T-cell (primary cell): ENCODE measurements at regions not wholly inside any gene's neighbourhood (a gene's known extent, or its start where the extent isn't known, plus 50 kb on each side); places are given as distances from the start of the nearest gene placed in this dataset.

Experiments
- ATAC-seq, 4 experiments: fragments of 200-7000 bp in 3 of 4; fragments of 150-1000 bp in 1 of 4; cut with Tn5 transposase; replicated peaks in 1 of 4; 1 replicate in 3 of 4; 2 replicates in 1 of 4; pipeline ENCODE4 v1.10.0; 2021; ENCODE audit warnings: moderate library complexity in 3 of 4, mild to moderate bottlenecking in 2 of 4, moderate number of reproducible peaks in 1 of 4
- CTCF ChIA-PET, 2 donors: fragments of 300-600 bp; sonication (Branson Sonifier 250); formaldehyde crosslinking; loops; one replicate each; lab custom pipeline; 2022; ENCODE audit warnings: antibody characterized with exemption in 2 of 2; lab: Charles Lee
- POLR2A ChIA-PET, 2 donors: fragments of 300-600 bp; sonication (Branson Sonifier 250); formaldehyde crosslinking; loops; one replicate each; lab custom pipeline; 2022; ENCODE audit warnings: antibody characterized with exemption in 2 of 2; lab: Charles Lee
- DNase-seq, 35 experiments: peaks; one replicate each; pipeline versions ENCODE4 v3.0.0 to v3.0.0-alpha.2; 2013 to 2023
- H3K27ac ChIP-seq: one replicate; pipeline ENCODE4 v1.5.1; 2013; ENCODE audit warnings: low read length
- H3K27me3 ChIP-seq, 2 experiments: replicated peaks in 1 of 2; 1 replicate in 1 of 2; 2 replicates in 1 of 2; pipeline versions ENCODE4 v1.6.1 to v1.7.0; 2013; ENCODE audit warnings: low read length in 1 of 2, mixed read lengths in 1 of 2; ENCODE audit not compliant: control insufficient read depth in 2 of 2, insufficient read depth in 2 of 2; ENCODE audit errors: extremely low read depth in 1 of 2
- H3K36me3 ChIP-seq, 2 donors: 1 replicate in 1 of 2; 2 replicates in 1 of 2; pipeline versions ENCODE4 v1.6.1 to v1.7.0; 2013; ENCODE audit warnings: low read length in 1 of 2; ENCODE audit not compliant: control insufficient read depth in 2 of 2, insufficient read depth in 1 of 2; ENCODE audit errors: extremely low read depth in 1 of 2
- H3K4me1 ChIP-seq, 2 experiments: 1 replicate in 1 of 2; 2 replicates in 1 of 2; pipeline versions ENCODE4 v1.6.1 to v1.7.0; 2013; ENCODE audit warnings: low read length in 2 of 2, mixed read lengths in 1 of 2; ENCODE audit not compliant: insufficient read depth in 2 of 2, control insufficient read depth in 1 of 2; ENCODE audit errors: extremely low read depth in 1 of 2
- H3K4me3 ChIP-seq, 2 donors: 1 replicate in 1 of 2; 2 replicates in 1 of 2; pipeline versions ENCODE4 v1.5.1 to v1.7.0; 2013; ENCODE audit warnings: mild to moderate bottlenecking in 2 of 2, low read length in 1 of 2, moderate library complexity in 1 of 2; ENCODE audit not compliant: control insufficient read depth in 1 of 2; ENCODE audit errors: extremely low read depth in 1 of 2
- H3K9me3 ChIP-seq: 2 replicates; pipeline ENCODE4 v1.7.0; 2013
- H3K27ac Mint-ChIP-seq, 2 donors: one replicate each; pipeline ENCODE4 v1.8.0; 2020 to 2021; ENCODE audit warnings: mild to moderate bottlenecking in 2 of 2, mixed read lengths in 2 of 2
- H3K27me3 Mint-ChIP-seq, 2 donors: one replicate each; pipeline ENCODE4 v1.8.0; 2021 to 2022; ENCODE audit warnings: mixed read lengths in 2 of 2
- H3K36me3 Mint-ChIP-seq: one replicate; pipeline ENCODE4 v1.8.0; 2021; ENCODE audit warnings: mixed read lengths
- H3K4me1 Mint-ChIP-seq, 3 donors: one replicate each; pipeline ENCODE4 v1.8.0; 2020 to 2022; ENCODE audit warnings: mixed read lengths in 3 of 3, mild to moderate bottlenecking in 1 of 3
- H3K4me3 Mint-ChIP-seq, 3 donors: one replicate each; pipeline ENCODE4 v1.8.0; 2020 to 2022; ENCODE audit warnings: mild to moderate bottlenecking in 3 of 3, mixed read lengths in 3 of 3, moderate library complexity in 3 of 3
- H3K9me3 Mint-ChIP-seq, 3 donors: one replicate each; pipeline ENCODE4 v1.8.0; 2020 to 2022; ENCODE audit warnings: mixed read lengths in 3 of 3
- WGBS: methylation state at CpG from one replicate; pipeline ENCODE4 v1.1.5; 2013; ENCODE audit warnings: missing lambda C conversion rate; ENCODE audit not compliant: insufficient coverage; 5-methylcytosine and 5-hydroxymethylcytosine counted together

- no peak for DNase-seq
- POLR2A ChIA-PET = no interaction called here
These were observed 192.8 kb downstream of the ANKRD30B start for GRCh38 chr18:14940735-14941134.

GRCh38 chr18:14941256-14941655 lies 193.3 kb downstream of the ANKRD30B start:
- Mint-ChIP-seq H3K4me3 (no peak overlapping the region), H3K36me3 (no peaks in the 10 kb centered on the region), H3K27me3 (no peaks in the 10 kb centered on the region), H3K4me1 (no peaks in the 10 kb centered on the region), H3K27ac (no peak overlapping the region), H3K9me3 (no peaks in the 10 kb centered on the region)
- Histone ChIP-seq H3K4me1 (no peaks in the 10 kb centered on the region), H3K36me3 (no peaks in the 10 kb centered on the region), H3K27ac (no peak overlapping the region), H3K9me3 (no peaks in the 10 kb centered on the region), H3K27me3 (peaks cover 0 to 6% of the 10 kb centered on the region in 2 experiments), H3K4me3 (no peak overlapping the region)
- ChIA-PET CTCF (no interaction called here), POLR2A (no interaction called here)
- ATAC-seq (no peak), DNase-seq (no peak)
- WGBS = 79% methylated on average over 5 of the region's 5 CpGs

More at GRCh38 chr18:14940735-14941134, 192.8 kb downstream of the ANKRD30B start:
- Mint-ChIP-seq H3K4me3 (no peak overlapping the region), H3K36me3 (no peaks in the 10 kb centered on the region), H3K27me3 (no peaks in the 10 kb centered on the region), H3K4me1 (no peaks in the 10 kb centered on the region), H3K9me3 (no peaks in the 10 kb centered on the region), H3K27ac (no peak overlapping the region)
- Histone ChIP-seq H3K9me3 (no peaks in the 10 kb centered on the region), H3K27me3 (peaks cover 0 to 6% of the 10 kb centered on the region in 2 experiments), H3K4me3 (no peak overlapping the region), H3K36me3 (no peaks in the 10 kb centered on the region), H3K4me1 (no peaks in the 10 kb centered on the region), H3K27ac (no peak overlapping the region)
- no peak for ATAC-seq
- 100% methylated on average over 1 of the region's 2 CpGs for WGBS
- CTCF ChIA-PET = no interaction called here

GRCh38 chr18:14941792-14942191 lies 193.8 kb downstream of the ANKRD30B start:
- no peak for ATAC-seq
- H3K36me3 ChIP-seq = no peaks in the 10 kb centered on the region
- Mint-ChIP-seq H3K27me3 (no peaks in the 10 kb centered on the region), H3K36me3 (no peaks in the 10 kb centered on the region), H3K27ac (no peak overlapping the region), H3K4me1 (no peaks in the 10 kb centered on the region), H3K4me3 (no peak overlapping the region), H3K9me3 (no peaks in the 10 kb centered on the region)
- H3K4me1 ChIP-seq = no peaks in the 10 kb centered on the region
- H3K4me3 ChIP-seq = no peak overlapping the region
- DNase-seq = no peak
- POLR2A ChIA-PET = no interaction called here
- no peak overlapping the region for H3K27ac ChIP-seq
- H3K27me3 ChIP-seq = peaks cover 0 to 6% of the 10 kb centered on the region in 2 experiments
- CTCF ChIA-PET = no interaction called here
- 20% methylated on average over 1 of the region's 3 CpGs for WGBS
- H3K9me3 ChIP-seq = no peaks in the 10 kb centered on the region

DNA sequence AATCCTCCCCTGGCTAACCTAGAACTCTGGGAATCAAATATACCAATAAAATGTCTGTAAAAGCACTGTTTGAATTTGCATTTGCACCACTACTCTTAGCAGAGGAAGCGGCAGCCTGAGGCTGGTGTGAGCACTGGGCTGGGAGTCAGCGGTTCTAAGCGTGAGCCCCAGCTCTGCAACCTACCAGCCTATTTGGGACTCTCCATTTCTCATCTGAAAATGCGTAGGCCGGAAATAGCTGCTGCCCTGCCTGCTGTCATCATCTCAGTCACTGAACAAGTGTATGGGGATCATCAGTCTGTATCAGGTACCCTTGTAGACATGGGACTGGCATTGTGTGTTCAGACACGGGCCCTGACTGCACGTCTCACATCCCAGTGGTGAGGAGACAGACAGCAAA lies 194.3 kb downstream of the ANKRD30B start:
- H3K27ac Mint-ChIP-seq = no peak overlapping the region
- no peaks in the 10 kb centered on the region for H3K36me3 Mint-ChIP-seq
- ChIA-PET CTCF (no interaction called here), POLR2A (no interaction called here)
- H3K9me3 Mint-ChIP-seq = no peaks in the 10 kb centered on the region
- no peak for DNase-seq
- no peak overlapping the region for H3K4me3 Mint-ChIP-seq
- ATAC-seq = no peak
- Histone ChIP-seq H3K9me3 (no peaks in the 10 kb centered on the region), H3K27ac (no peak overlapping the region), H3K4me3 (no peak overlapping the region), H3K4me1 (no peaks in the 10 kb centered on the region), H3K27me3 (peaks cover 0 to 6% of the 10 kb centered on the region in 2 experiments), H3K36me3 (no peaks in the 10 kb centered on the region)
- 93% methylated on average over 2 of the region's 7 CpGs for WGBS
- H3K4me1 Mint-ChIP-seq = no peaks in the 10 kb centered on the region
- H3K27me3 Mint-ChIP-seq = no peaks in the 10 kb centered on the region

DNA sequence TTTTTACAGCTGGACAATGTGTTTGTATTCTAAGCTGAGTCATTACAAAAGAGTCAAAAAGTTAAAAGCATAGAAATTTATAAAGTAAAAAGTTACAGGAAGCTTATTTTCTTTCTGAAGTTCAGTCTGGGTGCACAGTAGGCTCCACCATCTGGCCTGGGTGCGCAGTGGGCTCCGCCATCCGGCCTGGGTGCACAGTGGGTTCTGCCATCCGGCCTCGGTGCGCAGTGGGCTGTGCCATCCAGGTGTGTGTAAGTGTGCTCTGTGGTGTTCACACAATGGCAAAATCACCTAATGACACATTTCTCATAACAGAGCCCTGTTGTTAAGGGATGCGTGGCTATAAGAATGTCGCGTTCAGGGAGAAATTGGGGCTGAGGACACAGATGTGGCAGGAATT lies 195.5 kb downstream of the ANKRD30B start:
- no peaks in the 10 kb centered on the region for H3K27me3 Mint-ChIP-seq
- H3K27ac ChIP-seq = no peak overlapping the region
- no peak overlapping the region for H3K27ac Mint-ChIP-seq
- no peaks in the 10 kb centered on the region for H3K4me1 Mint-ChIP-seq
- no peak overlapping the region for H3K4me3 Mint-ChIP-seq
- POLR2A ChIA-PET = interaction anchor here in 1 of 2 donors (0.6 kb wide), 1 partner anchor 976 kb away, joined by 5 read pairs; no protein-coding TSS in a partner anchor
- H3K27me3 ChIP-seq = peaks cover 0 to 6% of the 10 kb centered on the region in 2 experiments
- no peaks in the 10 kb centered on the region for H3K9me3 Mint-ChIP-seq
- DNase-seq = no peak
- H3K9me3 ChIP-seq = no peaks in the 10 kb centered on the region
- WGBS = no CpG with 5 or more reads among the region's 9 CpGs
- CTCF ChIA-PET = no interaction called here
- H3K4me1 ChIP-seq = no peaks in the 10 kb centered on the region
- H3K36me3 Mint-ChIP-seq = no peaks in the 10 kb centered on the region
- ATAC-seq = no peak
- no peak overlapping the region for H3K4me3 ChIP-seq
- H3K36me3 ChIP-seq = no peaks in the 10 kb centered on the region

- Mint-ChIP-seq H3K4me1 (no peaks in the 10 kb centered on the region), H3K27ac (no peak overlapping the region), H3K36me3 (no peaks in the 10 kb centered on the region), H3K4me3 (no peak overlapping the region), H3K9me3 (no peaks in the 10 kb centered on the region), H3K27me3 (no peaks in the 10 kb centered on the region)
- ChIA-PET CTCF (no interaction called here), POLR2A (no interaction called here)
- Histone ChIP-seq H3K4me3 (no peak overlapping the region), H3K36me3 (no peaks in the 10 kb centered on the region), H3K27ac (no peak overlapping the region), H3K4me1 (no peaks in the 10 kb centered on the region), H3K27me3 (peaks cover 0 to 6% of the 10 kb centered on the region in 2 experiments), H3K9me3 (no peaks in the 10 kb centered on the region)
- ATAC-seq = no peak
- no peak for DNase-seq
- 85% methylated on average over 8 of the region's 17 CpGs for WGBS
These were observed 196.1 kb downstream of the ANKRD30B start for GRCh38 chr18:14943967-14944636.
